GM13976 (cell line): ENCODE measurements at regions not wholly inside any gene's neighbourhood (a gene's known extent, or its start where the extent isn't known, plus 50 kb on each side); places are given as distances from the start of the nearest gene placed in this dataset.

Source experiments
- DNase-seq: peaks from one replicate; pipeline ENCODE4 v3.0.0; 2012; ENCODE audit warnings: low spot score
- CTCF ChIP-seq: IDR thresholded peaks from 2 replicates; pipeline ENCODE4 v1.5.1; 2012; ENCODE audit warnings: borderline replicate concordance, mild to moderate bottlenecking; ENCODE audit not compliant: insufficient read depth; ENCODE audit errors: extremely low read depth, missing control alignments, control extremely low read depth
- in situ Hi-C: fragments of 300-500 bp; cut with MboI; formaldehyde crosslinking; loops from one replicate; pipeline ENCODE4 v1.12.0; 2022; ENCODE audit warnings: low sequenced_read_pairs, mixed read lengths, inconsistent platforms; ENCODE audit not compliant: unreplicated experiment

GRCh38 chrX:38856670-38857265 lies 55.5 kb downstream of the MID1IP1 start:
- in situ Hi-C loops: no loop called here
- no peak for TF ChIP-seq CTCF

GRCh38 chrX:38857736-38858523 lies 56.7 kb downstream of the MID1IP1 start:
- TF ChIP-seq CTCF: no peak
- in situ Hi-C loops: no loop called here
- no peak for DNase-seq

More at GRCh38 chrX:38856670-38857265, 55.5 kb downstream of the MID1IP1 start:
- DNase-seq: no peak

GRCh38 chrX:38859602-38860001 lies 58.3 kb downstream of the MID1IP1 start:
- in situ Hi-C loops: no loop called here
- no peak for DNase-seq
- TF ChIP-seq CTCF: no peak

GRCh38 chrX:38860106-38861013 lies 59.1 kb downstream of the MID1IP1 start:
- in situ Hi-C loops: no loop called here
- no peak for TF ChIP-seq CTCF
- no peak for DNase-seq

- in situ Hi-C loops: no loop called here
- no peak for TF ChIP-seq CTCF
- DNase-seq: no peak
Measured at GRCh38 chrX:38861489-38861888, 60.2 kb downstream of the MID1IP1 start.

- in situ Hi-C loops: no loop called here
- no peak for TF ChIP-seq CTCF
- DNase-seq: no peak
Measured at GRCh38 chrX:38862100-38862499, 60.8 kb downstream of the MID1IP1 start.
